Keratinocyte (primary cell): ENCODE measurements at regions not wholly inside any gene's neighbourhood (a gene's known extent, or its start where the extent isn't known, plus 50 kb on each side); places are given as distances from the start of the nearest gene placed in this dataset.

Experiments used
- DNase-seq: peaks from one replicate; pipeline ENCODE4 v3.0.0-alpha.2; 2011; ENCODE audit warnings: low read depth, missing footprints, low spot score
- FAIRE-seq: peaks from 2 replicates; lab custom pipeline; 2011; peaks lifted over from hg19 to GRCh38; lab: Jason Lieb, UNC
- H2AFZ ChIP-seq: 2 replicates; pipeline ENCODE4 v1.6.0; 2012; ENCODE audit warnings: low read length, control low read depth, inconsistent platforms; ENCODE audit not compliant: control insufficient read depth
- H3K27ac ChIP-seq: 2 replicates; pipeline ENCODE4 v1.5.1; 2011; ENCODE audit warnings: low read length; ENCODE audit not compliant: control insufficient read depth, insufficient read depth
- H3K27me3 ChIP-seq: 3 replicates; pipeline ENCODE4 v1.6.0; 2011; ENCODE audit warnings: low read length; ENCODE audit not compliant: control insufficient read depth, insufficient read depth; ENCODE audit errors: extremely low read depth
- H3K36me3 ChIP-seq, 2 experiments: 2 replicates in 1 of 2; 3 replicates in 1 of 2; pipeline ENCODE4 v1.5.1; 2011; ENCODE audit warnings: low read length in 2 of 2, mild to moderate bottlenecking in 1 of 2; ENCODE audit not compliant: control insufficient read depth in 2 of 2, insufficient read depth in 2 of 2; ENCODE audit errors: extremely low read depth in 1 of 2
- H3K4me1 ChIP-seq: 3 replicates; pipeline ENCODE4 v1.5.1; 2011; ENCODE audit warnings: low read length; ENCODE audit not compliant: control insufficient read depth, insufficient read depth; ENCODE audit errors: extremely low read depth
- H3K4me2 ChIP-seq: 3 replicates; pipeline ENCODE4 v1.6.0; 2011; ENCODE audit warnings: low read depth, low read length; ENCODE audit not compliant: control insufficient read depth, insufficient read depth; ENCODE audit errors: extremely low read depth
- H3K4me3 ChIP-seq, 3 experiments: fragments of 200-600 bp in 1 of 3; sonication (generic) in 1 of 3; 2 replicates in 2 of 3; 3 replicates in 1 of 3; pipeline ENCODE4 v1.5.1; 2011 to 2016; ENCODE audit warnings: low read length in 3 of 3, mild to moderate bottlenecking in 3 of 3, control low read depth in 2 of 3, inconsistent platforms in 1 of 3, low read depth in 1 of 3, mixed read lengths in 1 of 3, mixed run types in 1 of 3, moderate library complexity in 1 of 3; ENCODE audit not compliant: control insufficient read depth in 2 of 3, insufficient read depth in 2 of 3; ENCODE audit errors: extremely low read depth in 1 of 3
- H3K79me2 ChIP-seq: 2 replicates; pipeline ENCODE4 v1.6.0; 2012; ENCODE audit warnings: low read length; ENCODE audit not compliant: control insufficient read depth, insufficient read depth
- H3K9ac ChIP-seq: 3 replicates; pipeline ENCODE4 v1.6.0; 2011; ENCODE audit warnings: low read length; ENCODE audit not compliant: control insufficient read depth, insufficient read depth; ENCODE audit errors: extremely low read depth
- H3K9me1 ChIP-seq: 3 replicates; pipeline ENCODE4 v1.6.0; 2011; ENCODE audit warnings: low read length; ENCODE audit not compliant: control insufficient read depth, insufficient read depth; ENCODE audit errors: extremely low read depth
- H3K9me3 ChIP-seq: 2 replicates; pipeline ENCODE4 v1.5.1; 2012; ENCODE audit warnings: low read depth, low read length; ENCODE audit not compliant: control insufficient read depth
- H4K20me1 ChIP-seq: 3 replicates; pipeline ENCODE4 v1.6.0; 2011; ENCODE audit warnings: low read length; ENCODE audit not compliant: control insufficient read depth, insufficient read depth; ENCODE audit errors: extremely low read depth
- CTCF ChIP-seq, 3 experiments: IDR thresholded peaks in 1 of 3; conservative IDR thresholded peaks in 1 of 3; optimal IDR thresholded peaks in 1 of 3; 2 replicates in 2 of 3; 3 replicates in 1 of 3; pipeline versions ENCODE3 to v1.5.1; 2011; ENCODE audit warnings: low read length in 3 of 3, mild to moderate bottlenecking in 3 of 3, moderate library complexity in 2 of 3, control low read depth in 1 of 3, inconsistent platforms in 1 of 3; ENCODE audit not compliant: insufficient read depth in 2 of 3; ENCODE audit errors: extremely low read depth in 1 of 3
- EZH2 ChIP-seq: IDR thresholded peaks from one replicate; pipeline ENCODE4 v1.6.1; 2012; ENCODE audit warnings: inconsistent platforms, mild to moderate bottlenecking, low read length, moderate library complexity
- dilution Hi-C: fragments of 300-500 bp; cut with MboI; formaldehyde crosslinking; loops from one replicate; pipeline ENCODE4 v1.7.0; 2020; ENCODE audit warnings: low sequenced_read_pairs; ENCODE audit not compliant: extremely low pct_ligation_motif_present

DNA sequence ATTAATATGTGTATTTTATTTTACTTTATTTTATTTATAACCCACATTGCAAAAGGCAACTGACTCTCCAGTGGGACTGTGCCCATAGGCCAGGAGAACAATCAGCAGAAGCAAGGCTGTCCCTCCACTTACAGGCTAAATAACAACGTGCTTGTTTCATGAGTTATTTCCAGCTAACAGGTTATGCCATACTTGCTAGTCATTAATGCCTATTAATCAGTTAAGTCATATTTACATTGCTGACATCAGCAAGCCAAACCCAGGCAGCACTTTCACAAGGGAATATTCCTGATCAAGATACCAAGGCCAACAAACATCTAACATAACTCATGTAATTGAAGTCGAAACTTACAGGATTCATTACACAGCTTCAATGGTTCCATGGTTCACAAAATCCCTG, 92.1 kb downstream of the EN1 start:
- dilution Hi-C loops = no loop called here
- no peak overlapping the region for H3K4me3 ChIP-seq
- no peak overlapping the region for H3K4me2 ChIP-seq
- DNase-seq (no peak), FAIRE-seq (no peak)
- no peaks in the 10 kb centered on the region for H3K9me1 ChIP-seq
- no peaks in the 10 kb centered on the region for H4K20me1 ChIP-seq
- no peaks in the 10 kb centered on the region for H3K79me2 ChIP-seq
- H2AFZ ChIP-seq = no peak overlapping the region
- H3K9ac ChIP-seq = no peak overlapping the region
- no peaks in the 10 kb centered on the region for H3K36me3 ChIP-seq
- H3K9me3 ChIP-seq = no peaks in the 10 kb centered on the region
- no peak for TF ChIP-seq CTCF (optimal IDR thresholded peaks at IDR 0.05 in 1 of 3, IDR thresholded peaks at IDR 0.05 in 1 of 3, conservative IDR thresholded peaks at IDR 0.05 in 1 of 3; ENCODE audit: extremely low read depth in 1 of 3, insufficient read depth in 2 of 3, low read length in 3 of 3)
- TF ChIP-seq EZH2 = no peak
- no peak overlapping the region for H3K27ac ChIP-seq
- peaks cover 19% of the 10 kb centered on the region for H3K27me3 ChIP-seq
- peaks cover 6% of the 10 kb centered on the region for H3K4me1 ChIP-seq

DNA sequence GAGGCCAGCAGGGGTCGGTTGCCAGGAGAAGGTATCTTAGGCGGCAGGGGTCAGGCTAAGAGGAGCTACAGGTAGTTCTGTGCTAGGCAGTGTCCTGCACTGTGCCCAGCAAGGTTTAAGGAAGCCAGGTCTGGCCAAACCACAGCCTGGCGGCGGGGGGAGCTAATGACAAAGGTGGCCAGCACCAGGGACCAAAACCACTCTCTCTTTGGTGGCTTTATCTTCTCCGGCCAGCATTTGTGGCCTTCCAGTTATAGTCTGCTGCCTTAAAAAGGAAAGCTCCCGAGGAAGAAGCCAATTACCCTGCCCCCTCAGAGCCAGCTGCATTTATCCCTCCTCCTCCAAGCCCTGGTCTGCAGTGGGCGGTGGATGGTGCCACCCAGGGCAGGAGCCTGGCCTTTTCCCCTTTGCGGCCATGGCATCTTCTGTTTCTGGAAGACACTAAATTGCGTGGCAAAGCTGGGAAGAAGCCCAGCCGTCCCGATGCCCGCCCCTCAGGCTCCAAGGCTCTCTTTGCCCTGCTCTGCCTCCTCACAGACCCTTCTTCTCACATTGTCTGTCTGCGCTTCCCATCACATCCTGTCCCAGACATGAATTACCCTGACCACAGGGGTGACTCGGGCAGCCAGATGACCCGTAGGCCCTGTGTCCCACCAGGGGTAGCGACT, 94.6 kb downstream of the EN1 start:
- Histone ChIP-seq H4K20me1 (no peaks in the 10 kb centered on the region), H3K4me2 (no peak overlapping the region), H3K4me1 (peaks cover 8% of the 10 kb centered on the region), H3K27ac (no peak overlapping the region), H3K9me3 (no peaks in the 10 kb centered on the region), H3K79me2 (no peaks in the 10 kb centered on the region), H3K4me3 (no peak overlapping the region), H3K9me1 (no peaks in the 10 kb centered on the region), H3K36me3 (no peaks in the 10 kb centered on the region), H3K9ac (no peak overlapping the region), H2AFZ (no peak overlapping the region), H3K27me3 (peaks cover 16% of the 10 kb centered on the region)
- FAIRE-seq (no peak), DNase-seq (no peak)
- TF ChIP-seq EZH2 (no peak), CTCF (optimal IDR thresholded peaks at IDR 0.05 in 1 of 3, IDR thresholded peaks at IDR 0.05 in 1 of 3, conservative IDR thresholded peaks at IDR 0.05 in 1 of 3; ENCODE audit: extremely low read depth in 1 of 3, insufficient read depth in 2 of 3, low read length in 3 of 3) (no peak)
- dilution Hi-C loops = no loop called here
